ENCODE measurements at regions not wholly inside any gene's neighbourhood (a gene's known extent, or its start where the extent isn't known, plus 50 kb on each side); places are given as distances from the start of the nearest gene placed in this dataset.
"Not testable (repeated sequence)": the region's sequence is repeated elsewhere in the genome, so short reads cannot be mapped to it uniquely, and the experiment has no call there.

GRCh38 chr20:52098186-52098585 is 93.4 kb downstream of the ZFP64 start:
- DNase-seq, result no peak

- DNase-seq, result no peak
Observed at GRCh38 chr20:52096117-52096516, 95.5 kb downstream of the ZFP64 start.

GRCh38 chr20:52094693-52095092 is 96.9 kb downstream of the ZFP64 start:
- no peak for DNase-seq

- DNase-seq, result no peak
Observed at GRCh38 chr20:52093575-52093974, 98.0 kb downstream of the ZFP64 start.

DNA sequence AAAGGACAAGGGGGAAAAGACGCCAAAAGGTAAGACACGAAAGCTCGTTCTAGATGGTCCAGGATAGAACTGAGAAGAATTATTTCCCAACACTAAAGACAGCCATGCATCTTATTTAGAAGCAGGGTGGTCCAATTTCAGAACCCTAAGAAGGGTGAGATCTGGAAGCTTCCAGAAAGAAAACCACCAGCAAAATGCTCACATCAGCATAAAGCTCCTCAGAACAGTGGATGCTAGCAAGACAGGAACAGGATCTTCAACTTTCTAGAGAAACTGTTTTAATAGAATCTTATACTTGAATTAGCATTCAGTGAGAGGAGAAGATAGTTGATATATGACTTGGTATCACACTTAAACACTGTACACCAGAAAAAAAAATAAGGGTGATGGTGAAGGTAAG is 101.5 kb downstream of the ZFP64 start:
- DNase-seq, result no peak

GRCh38 chr20:52087471-52087870 is 104.1 kb downstream of the ZFP64 start:
- DNase-seq, result no peak

DNA sequence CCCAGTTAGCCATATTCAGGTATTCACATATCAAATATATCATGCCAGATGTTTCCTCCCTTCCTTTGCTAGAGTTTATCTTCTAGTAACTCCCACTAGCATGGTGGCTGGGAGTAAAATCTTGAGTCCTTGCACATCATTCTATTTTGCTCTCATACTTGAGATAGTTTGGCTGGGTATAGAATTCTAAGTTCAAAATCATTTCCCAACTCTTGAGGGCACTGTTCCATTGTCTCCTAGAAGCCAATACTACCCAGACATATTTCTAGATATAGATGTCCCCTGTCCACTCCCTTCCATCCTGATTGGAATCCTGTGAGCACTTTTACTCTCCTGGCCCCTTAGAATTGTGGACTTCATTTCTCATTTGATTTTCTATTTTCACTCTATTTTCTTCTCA is 104.7 kb downstream of the ZFP64 start:
- no peak for DNase-seq

GRCh38 chr20:52084727-52085126 is 106.9 kb downstream of the ZFP64 start:
- no peak for DNase-seq

- peak; percentile 35 for DNase-seq
Observed at GRCh38 chr20:52083627-52084232, 107.8 kb downstream of the ZFP64 start.

- DNase-seq, result no peak
Observed at GRCh38 chr20:52082612-52083011, 109.0 kb downstream of the ZFP64 start.

DNA sequence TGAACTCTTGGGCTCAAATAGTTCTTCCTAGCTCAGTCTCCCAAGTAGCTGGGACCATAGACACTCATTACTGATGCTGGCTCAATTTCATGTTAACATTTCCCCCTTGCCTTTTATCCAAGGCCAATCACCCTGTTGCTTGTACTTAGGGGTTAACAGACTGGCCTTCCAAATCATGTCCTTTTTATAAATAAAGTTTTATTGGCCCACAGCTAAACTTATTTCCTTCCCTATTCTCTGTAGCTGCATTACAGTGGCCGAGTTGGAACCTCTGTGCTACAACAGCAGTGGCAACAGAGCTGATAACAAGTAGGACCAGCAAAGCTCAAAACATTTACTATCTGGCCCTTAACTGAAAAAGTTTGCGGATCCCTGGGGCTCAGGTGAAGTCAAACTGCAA is 109.8 kb downstream of the ZFP64 start:
- no peak for DNase-seq

GRCh38 chr20:52081066-52081465 is 110.5 kb downstream of the ZFP64 start:
- DNase-seq, result no peak

DNA sequence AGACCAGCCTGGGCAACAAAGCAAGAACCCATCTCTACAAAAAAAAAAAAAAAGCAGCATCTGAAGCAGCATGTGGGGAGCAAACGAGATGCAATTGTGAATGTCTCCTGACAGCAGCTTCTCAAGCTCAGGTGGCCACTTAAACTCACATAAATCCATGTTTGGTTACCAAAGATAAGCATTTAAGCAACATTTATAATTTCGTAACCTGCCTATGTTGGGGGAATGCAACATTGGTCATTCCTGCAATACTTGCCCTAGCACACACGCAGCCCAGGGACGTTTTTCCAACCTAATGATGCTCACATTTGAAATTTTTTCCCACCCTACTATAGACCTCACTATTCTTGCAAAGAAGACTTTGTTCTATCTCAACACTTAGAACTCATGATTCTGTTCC is 113.3 kb downstream of the ZFP64 start:
- DNase-seq, result no peak

DNA sequence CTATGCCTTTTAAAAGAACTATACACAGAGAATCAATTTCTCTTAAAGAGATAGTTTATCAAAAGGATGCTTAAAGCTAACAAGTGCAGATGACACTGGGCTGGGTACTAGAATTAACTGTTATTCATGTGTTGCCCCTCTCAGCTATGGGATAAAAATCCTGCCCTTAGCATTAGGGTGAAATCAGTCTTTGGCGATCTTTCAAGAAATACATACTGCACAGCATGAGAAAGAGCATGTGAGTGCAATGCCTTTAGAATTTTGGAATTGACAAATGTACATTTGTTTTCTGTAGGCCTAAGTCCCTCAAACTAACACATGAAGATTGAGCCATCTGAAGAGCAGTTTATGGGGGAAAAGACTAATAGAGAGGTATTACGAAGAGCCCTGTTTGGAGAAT is 115.4 kb downstream of the ZFP64 start:
- no peak for DNase-seq

- DNase-seq, result no peak
Observed at GRCh38 chr20:52075400-52075799, 116.2 kb downstream of the ZFP64 start.

- DNase-seq, result no peak
Observed at GRCh38 chr20:52071136-52071535, 120.4 kb downstream of the ZFP64 start.

GRCh38 chr20:52064931-52065330 is 126.6 kb downstream of the ZFP64 start:
- no peak for DNase-seq

DNA sequence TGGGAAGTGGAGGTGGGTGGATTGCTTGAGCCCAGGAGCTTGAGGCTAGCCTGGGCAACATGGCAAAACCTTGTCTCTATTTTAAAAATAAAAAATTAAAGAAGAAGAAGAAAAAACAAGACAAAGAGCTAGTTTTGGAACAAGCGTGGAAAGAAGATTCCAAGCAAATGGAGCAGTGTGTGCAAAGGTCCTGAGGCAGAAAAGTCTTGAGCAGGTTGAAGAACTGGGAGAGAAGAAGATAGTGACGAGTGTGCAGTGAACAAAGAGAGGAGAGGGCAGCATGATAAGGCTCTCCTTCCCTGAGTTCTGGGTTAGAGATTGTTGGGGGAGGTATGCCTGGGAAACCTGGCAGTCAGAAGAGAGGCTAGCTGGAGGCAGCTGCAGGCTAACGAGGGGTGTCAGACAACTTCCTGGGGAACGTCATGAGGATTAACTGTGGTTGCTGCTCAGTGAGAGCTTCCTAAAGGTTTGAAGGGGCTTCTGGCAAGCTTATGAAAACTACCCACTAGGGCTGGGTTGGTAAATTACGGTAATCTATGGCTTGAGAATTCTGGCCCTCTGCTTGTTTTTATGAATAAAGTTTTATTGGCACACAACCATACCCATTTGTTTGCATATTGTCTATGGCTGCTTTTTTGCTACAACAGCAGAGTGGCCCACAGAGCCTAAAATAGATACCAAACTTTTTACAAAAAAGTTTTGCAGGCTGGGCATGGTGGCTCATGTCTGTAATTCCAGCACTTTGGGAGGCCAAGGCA is 128.9 kb downstream of the ZFP64 start:
- no peak for DNase-seq

- DNase-seq, result peak; percentile 48
Observed at GRCh38 chr20:52060794-52061714, 130.5 kb downstream of the ZFP64 start.

DNA sequence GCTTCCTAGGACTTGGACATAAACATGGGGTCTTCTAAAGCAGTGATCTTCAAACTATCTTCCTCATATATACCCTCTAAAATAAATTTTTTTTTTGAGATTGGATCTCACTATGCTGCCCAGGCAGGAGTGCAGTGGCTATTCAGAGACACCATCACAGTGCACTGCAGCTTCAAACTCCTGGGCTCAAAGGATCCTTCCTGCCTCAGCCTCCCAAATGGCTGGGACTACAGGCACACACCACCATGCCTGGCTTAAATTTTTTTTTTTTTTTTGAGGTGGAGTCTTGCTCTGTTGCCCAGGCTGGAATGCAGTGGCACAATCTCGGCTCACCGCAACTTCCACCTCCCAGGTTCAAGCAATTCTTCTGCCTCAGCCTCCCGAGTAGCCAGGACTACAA is 134.4 kb downstream of the ZFP64 start:
- DNase-seq, result not testable (repeated sequence)

DNA sequence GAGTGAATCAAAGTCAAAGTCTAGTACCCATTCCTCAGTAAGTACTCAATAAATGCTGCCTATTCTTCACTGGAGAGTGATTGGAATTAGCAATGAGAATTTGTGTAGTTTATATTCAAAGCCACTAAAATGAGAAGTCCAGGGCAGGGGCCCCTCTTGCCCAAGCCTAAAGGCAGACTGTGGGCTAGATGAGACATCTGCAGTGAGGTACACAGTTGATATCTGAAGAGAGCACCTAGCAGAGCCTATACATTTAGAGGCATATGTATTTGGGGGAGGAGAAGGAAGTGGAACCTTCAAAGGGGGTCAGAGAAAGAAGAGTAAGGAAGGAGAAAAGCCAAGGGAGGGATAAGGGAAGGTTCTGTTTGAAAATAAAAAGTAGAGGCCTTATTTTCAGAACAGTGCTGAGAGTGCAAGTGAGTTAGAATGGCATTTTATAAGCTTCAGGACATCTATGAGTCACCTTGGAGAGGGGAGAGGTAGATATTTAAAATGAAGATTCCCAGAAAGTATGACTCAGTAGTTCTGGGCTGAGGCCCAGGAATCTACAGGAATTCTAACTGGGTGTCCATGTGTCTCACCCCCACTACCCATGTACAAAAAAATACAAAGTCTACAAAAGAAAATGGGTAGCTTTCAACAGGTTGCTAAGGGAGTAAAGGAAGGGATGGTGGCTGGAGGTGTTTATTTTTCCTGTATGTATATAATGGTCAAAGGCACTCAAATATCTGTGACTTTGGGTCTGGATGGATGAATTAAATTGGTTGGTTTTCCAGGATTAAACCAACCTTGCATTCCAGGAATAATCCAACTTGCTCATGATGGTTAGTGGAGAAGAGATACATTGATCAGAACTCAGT is 135.1 kb downstream of the ZFP64 start:
- no peak for DNase-seq

DNA sequence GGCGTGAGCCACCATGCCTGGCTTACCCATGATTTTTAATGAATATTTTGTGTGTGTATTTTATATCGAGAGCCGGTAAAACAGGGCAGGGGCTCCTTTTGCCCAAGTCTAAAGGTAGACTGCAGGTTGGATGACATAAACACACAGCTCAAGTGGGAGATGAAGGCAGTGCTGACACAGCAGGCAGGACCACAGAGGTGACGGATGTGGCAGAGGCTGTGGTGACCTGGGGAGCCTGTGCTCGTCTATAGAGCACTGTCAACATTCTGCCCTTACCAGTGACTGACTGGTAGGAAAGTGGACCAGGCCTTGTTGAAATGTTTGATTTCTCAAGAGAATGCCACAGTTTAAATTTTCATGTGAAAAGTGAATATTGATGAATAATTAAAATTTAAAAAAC is 137.5 kb downstream of the ZFP64 start:
- no peak for DNase-seq
